ENCODE measurements at regions not wholly inside any gene's neighbourhood (a gene's known extent, or its start where the extent isn't known, plus 50 kb on each side); places are given as distances from the start of the nearest gene placed in this dataset.

GRCh38 chr9:108078375-108078774 lies 588.8 kb upstream of the KLF4 start:
- Mint-ChIP-seq H3K27me3 (ENCODE audit: low read depth in 3 of 3) (peaks cover 0 to 4% (median 2%) of the 10 kb centered on the region in 3 donors), H3K27ac (no peak overlapping the region), H3K9me3 (peaks cover 0 to 3% (median 0%) of the 10 kb centered on the region in 7 donors), H3K4me1 (peaks cover 33% of the 10 kb centered on the region), H3K36me3 (peaks cover 0 to 2% of the 10 kb centered on the region in 2 donors), H3K4me3 (no peak overlapping the region)
- Histone ChIP-seq H3K27ac (ENCODE audit: low read depth in 1 of 2, low read length in 2 of 2) (no peak overlapping the region), H3K27me3 (ENCODE audit: control insufficient read depth in 2 of 2, insufficient read depth in 2 of 2, low read length in 2 of 2) (no peaks in the 10 kb centered on the region), H3K4me3 (replicated peaks in 1 of 3; ENCODE audit: low read depth in 2 of 3, low read length in 3 of 3) (no peak overlapping the region), H2AFZ (ENCODE audit: insufficient read depth, low read depth, low read length, poor library complexity, severe bottlenecking) (no peak overlapping the region), H3K9me3 (replicated peaks in 1 of 2; ENCODE audit: control insufficient read depth in 1 of 2, insufficient read depth in 1 of 2, low read length in 2 of 2) (no peaks in the 10 kb centered on the region), H3K36me3 (replicated peaks in 1 of 2; ENCODE audit: control insufficient read depth in 1 of 2, insufficient read depth in 2 of 2, low read length in 2 of 2) (no peaks in the 10 kb centered on the region), H3K9ac (ENCODE audit: insufficient read depth, low read length, poor library complexity, severe bottlenecking) (no peak overlapping the region), H3K4me1 (ENCODE audit: control insufficient read depth in 1 of 2, insufficient read depth in 2 of 2, low read length in 2 of 2) (peaks cover 26 to 28% of the 10 kb centered on the region in 2 donors), H3K4me2 (replicated peaks; ENCODE audit: extremely low read depth, low read length, poor library complexity, severe bottlenecking) (no peak overlapping the region), H3K79me2 (ENCODE audit: insufficient read depth, low read length) (no peaks in the 10 kb centered on the region), H4K20me1 (ENCODE audit: insufficient read depth, low read length) (no peaks in the 10 kb centered on the region)
- intact Hi-C loops (cut with micrococcal nuclease) = no loop called here
- DNase-seq = no peak
- TF ChIP-seq, protein P1, sequence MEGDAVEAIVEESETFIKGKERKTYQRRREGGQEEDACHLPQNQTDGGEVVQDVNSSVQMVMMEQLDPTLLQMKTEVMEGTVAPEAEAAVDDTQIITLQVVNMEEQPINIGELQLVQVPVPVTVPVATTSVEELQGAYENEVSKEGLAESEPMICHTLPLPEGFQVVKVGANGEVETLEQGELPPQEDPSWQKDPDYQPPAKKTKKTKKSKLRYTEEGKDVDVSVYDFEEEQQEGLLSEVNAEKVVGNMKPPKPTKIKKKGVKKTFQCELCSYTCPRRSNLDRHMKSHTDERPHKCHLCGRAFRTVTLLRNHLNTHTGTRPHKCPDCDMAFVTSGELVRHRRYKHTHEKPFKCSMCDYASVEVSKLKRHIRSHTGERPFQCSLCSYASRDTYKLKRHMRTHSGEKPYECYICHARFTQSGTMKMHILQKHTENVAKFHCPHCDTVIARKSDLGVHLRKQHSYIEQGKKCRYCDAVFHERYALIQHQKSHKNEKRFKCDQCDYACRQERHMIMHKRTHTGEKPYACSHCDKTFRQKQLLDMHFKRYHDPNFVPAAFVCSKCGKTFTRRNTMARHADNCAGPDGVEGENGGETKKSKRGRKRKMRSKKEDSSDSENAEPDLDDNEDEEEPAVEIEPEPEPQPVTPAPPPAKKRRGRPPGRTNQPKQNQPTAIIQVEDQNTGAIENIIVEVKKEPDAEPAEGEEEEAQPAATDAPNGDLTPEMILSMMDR (IDR thresholded peaks at IDR 0.05) = no peak
- WGBS (ENCODE audit: insufficient coverage) = 87% methylated on average over 8 of the region's 8 CpGs

GRCh38 chr9:108077556-108077955 lies 588.0 kb upstream of the KLF4 start:
- peaks cover 0 to 2% of the 10 kb centered on the region in 2 donors for H3K36me3 Mint-ChIP-seq
- H3K27ac ChIP-seq (ENCODE audit: low read depth in 1 of 2, low read length in 2 of 2) = no peak overlapping the region
- H3K79me2 ChIP-seq (ENCODE audit: insufficient read depth, low read length) = no peaks in the 10 kb centered on the region
- H2AFZ ChIP-seq (ENCODE audit: insufficient read depth, low read depth, low read length, poor library complexity, severe bottlenecking) = no peak overlapping the region
- no peak overlapping the region for H3K4me3 ChIP-seq (replicated peaks in 1 of 3; ENCODE audit: low read depth in 2 of 3, low read length in 3 of 3)
- H3K9me3 ChIP-seq (replicated peaks in 1 of 2; ENCODE audit: control insufficient read depth in 1 of 2, insufficient read depth in 1 of 2, low read length in 2 of 2) = no peaks in the 10 kb centered on the region
- DNase-seq = no peak
- peaks cover 39% of the 10 kb centered on the region for H3K4me1 Mint-ChIP-seq
- peaks cover 0 to 3% (median 0%) of the 10 kb centered on the region in 7 donors for H3K9me3 Mint-ChIP-seq
- intact Hi-C loops (cut with micrococcal nuclease) = no loop called here
- H4K20me1 ChIP-seq (ENCODE audit: insufficient read depth, low read length) = no peaks in the 10 kb centered on the region
- H3K27me3 Mint-ChIP-seq (ENCODE audit: low read depth in 3 of 3) = peaks cover 0 to 4% (median 2%) of the 10 kb centered on the region in 3 donors
- TF ChIP-seq, protein P1 (IDR thresholded peaks at IDR 0.05) = no peak
- H3K4me1 ChIP-seq (ENCODE audit: control insufficient read depth in 1 of 2, insufficient read depth in 2 of 2, low read length in 2 of 2) = peaks cover 28 to 30% of the 10 kb centered on the region in 2 donors
- no peak overlapping the region for H3K4me3 Mint-ChIP-seq
- no peaks in the 10 kb centered on the region for H3K27me3 ChIP-seq (ENCODE audit: control insufficient read depth in 2 of 2, insufficient read depth in 2 of 2, low read length in 2 of 2)
- 99% methylated on average over 10 of the region's 10 CpGs for WGBS (ENCODE audit: insufficient coverage)
- H3K4me2 ChIP-seq (replicated peaks; ENCODE audit: extremely low read depth, low read length, poor library complexity, severe bottlenecking) = no peak overlapping the region
- no peak overlapping the region for H3K9ac ChIP-seq (ENCODE audit: insufficient read depth, low read length, poor library complexity, severe bottlenecking)
- H3K27ac Mint-ChIP-seq = peak overlapping the region in 1 of 7 donors; percentile 69
- H3K36me3 ChIP-seq (replicated peaks in 1 of 2; ENCODE audit: control insufficient read depth in 1 of 2, insufficient read depth in 2 of 2, low read length in 2 of 2) = no peaks in the 10 kb centered on the region

Measured in CD14-positive monocyte (primary cell).